ENCODE measurements at regions not wholly inside any gene's neighbourhood (a gene's known extent, or its start where the extent isn't known, plus 50 kb on each side); places are given as distances from the start of the nearest gene placed in this dataset.

- H3K4me1 ChIP-seq (ENCODE audit: insufficient read depth, poor library complexity, severe bottlenecking): no peaks in the 10 kb centered on the region
- ATAC-seq (ENCODE audit: low read depth) (no peak), DNase-seq (ENCODE audit: low spot score) (no peak)
- H3K36me3 ChIP-seq (ENCODE audit: low read depth): no peaks in the 10 kb centered on the region
- no peaks in the 10 kb centered on the region for H3K27me3 ChIP-seq (ENCODE audit: insufficient read depth, poor library complexity, severe bottlenecking)
- no peak for TF ChIP-seq CTCF (IDR thresholded peaks at IDR 0.05; ENCODE audit: poor library complexity, severe bottlenecking)
- no peak overlapping the region for H3K27ac ChIP-seq (ENCODE audit: poor library complexity, severe bottlenecking)
- H3K4me3 ChIP-seq (ENCODE audit: severe bottlenecking): no peak overlapping the region
- no peaks in the 10 kb centered on the region for H3K9me3 ChIP-seq (ENCODE audit: severe bottlenecking)
Observed at GRCh38 chr6:141164042-141164743, 968.5 kb upstream of the GJE1 start.

GRCh38 chr6:141163107-141163506 is 969.6 kb upstream of the GJE1 start:
- H3K9me3 ChIP-seq (ENCODE audit: severe bottlenecking): no peaks in the 10 kb centered on the region
- no peak for DNase-seq (ENCODE audit: low spot score)
- no peak overlapping the region for H3K27ac ChIP-seq (ENCODE audit: poor library complexity, severe bottlenecking)
- no peak for ATAC-seq (ENCODE audit: low read depth)
- H3K4me1 ChIP-seq (ENCODE audit: insufficient read depth, poor library complexity, severe bottlenecking): no peaks in the 10 kb centered on the region
- no peak for TF ChIP-seq CTCF (IDR thresholded peaks at IDR 0.05; ENCODE audit: poor library complexity, severe bottlenecking)
- H3K36me3 ChIP-seq (ENCODE audit: low read depth): no peaks in the 10 kb centered on the region
- no peak overlapping the region for H3K4me3 ChIP-seq (ENCODE audit: severe bottlenecking)
- H3K27me3 ChIP-seq (ENCODE audit: insufficient read depth, poor library complexity, severe bottlenecking): no peaks in the 10 kb centered on the region

- no peak for DNase-seq (ENCODE audit: low spot score)
- Histone ChIP-seq H3K4me1 (ENCODE audit: insufficient read depth, poor library complexity, severe bottlenecking) (no peaks in the 10 kb centered on the region), H3K4me3 (ENCODE audit: severe bottlenecking) (no peak overlapping the region), H3K36me3 (ENCODE audit: low read depth) (no peaks in the 10 kb centered on the region; the same call in 1 of the 2 replicates), H3K9me3 (ENCODE audit: severe bottlenecking) (no peaks in the 10 kb centered on the region), H3K27me3 (ENCODE audit: insufficient read depth, poor library complexity, severe bottlenecking) (no peaks in the 10 kb centered on the region), H3K27ac (ENCODE audit: poor library complexity, severe bottlenecking) (no peak overlapping the region)
- TF ChIP-seq CTCF (IDR thresholded peaks at IDR 0.05; ENCODE audit: poor library complexity, severe bottlenecking): no peak
- no peak for ATAC-seq (ENCODE audit: low read depth)
Observed at GRCh38 chr6:141158740-141159139, 974.0 kb upstream of the GJE1 start.

GRCh38 chr6:141153563-141153962 is 979.2 kb upstream of the GJE1 start:
- TF ChIP-seq CTCF (IDR thresholded peaks at IDR 0.05; ENCODE audit: poor library complexity, severe bottlenecking): no peak
- no peaks in the 10 kb centered on the region; the same call in 1 of the 2 replicates for H3K36me3 ChIP-seq (ENCODE audit: low read depth)
- H3K27ac ChIP-seq (ENCODE audit: poor library complexity, severe bottlenecking): no peak overlapping the region
- H3K9me3 ChIP-seq (ENCODE audit: severe bottlenecking): no peaks in the 10 kb centered on the region
- no peaks in the 10 kb centered on the region for H3K4me1 ChIP-seq (ENCODE audit: insufficient read depth, poor library complexity, severe bottlenecking)
- no peak for ATAC-seq (ENCODE audit: low read depth)
- no peaks in the 10 kb centered on the region for H3K27me3 ChIP-seq (ENCODE audit: insufficient read depth, poor library complexity, severe bottlenecking)
- no peak for DNase-seq (ENCODE audit: low spot score)
- H3K4me3 ChIP-seq (ENCODE audit: severe bottlenecking): no peak overlapping the region

- Histone ChIP-seq H3K4me1 (ENCODE audit: insufficient read depth, poor library complexity, severe bottlenecking) (no peaks in the 10 kb centered on the region), H3K27me3 (ENCODE audit: insufficient read depth, poor library complexity, severe bottlenecking) (no peaks in the 10 kb centered on the region), H3K4me3 (ENCODE audit: severe bottlenecking) (no peak overlapping the region), H3K27ac (ENCODE audit: poor library complexity, severe bottlenecking) (no peak overlapping the region), H3K36me3 (ENCODE audit: low read depth) (no peaks in the 10 kb centered on the region; the same call in 1 of the 2 replicates), H3K9me3 (ENCODE audit: severe bottlenecking) (no peaks in the 10 kb centered on the region)
- DNase-seq (ENCODE audit: low spot score) (no peak), ATAC-seq (ENCODE audit: low read depth) (no peak)
- no peak for TF ChIP-seq CTCF (IDR thresholded peaks at IDR 0.05; ENCODE audit: poor library complexity, severe bottlenecking)
Observed at GRCh38 chr6:141152951-141153350, 979.8 kb upstream of the GJE1 start.

Measured in RWPE2 (cell line).